H54 (cell line): ENCODE measurements at regions not wholly inside any gene's neighbourhood (a gene's known extent, or its start where the extent isn't known, plus 50 kb on each side); places are given as distances from the start of the nearest gene placed in this dataset.
A peak's percentile ranks its signal among the peaks of the same experiment; 100 is the strongest.

ENCODE experiments used
- DNase-seq: peaks from one replicate; pipeline ENCODE4 v3.0.0; 2011; ENCODE audit warnings: low spot score, mixed read lengths; ENCODE audit not compliant: insufficient read length
- FAIRE-seq: peaks from 3 replicates; lab custom pipeline; 2011; peaks lifted over from hg19 to GRCh38; lab: Jason Lieb, UNC
- POLR2A ChIP-seq: IDR thresholded peaks from 2 replicates; pipeline ENCODE4 v1.6.1; 2011; ENCODE audit warnings: low read depth, mild to moderate bottlenecking, low read length

DNA sequence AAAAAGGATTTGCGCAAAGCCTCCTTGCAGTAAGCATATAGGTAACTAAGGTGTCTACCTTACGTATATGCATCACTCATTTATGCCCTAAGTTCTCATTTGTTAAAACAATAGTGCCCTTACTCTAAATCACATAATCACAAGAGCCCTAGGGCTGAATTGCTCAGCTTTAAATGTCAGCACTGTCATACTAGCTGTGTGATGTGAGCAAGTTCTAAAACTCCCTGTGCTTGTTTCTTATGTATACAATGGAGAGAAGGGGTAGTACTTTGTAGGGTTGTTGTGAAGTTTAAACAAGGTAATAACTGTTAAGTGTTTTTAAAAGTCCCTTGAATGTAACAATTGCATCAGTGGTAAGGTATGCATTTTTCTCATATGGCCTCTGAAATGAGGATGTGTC, 169.5 kb upstream of the DMRT1 start:
- FAIRE-seq (no peak), DNase-seq (no peak)
- no peak for TF ChIP-seq POLR2A

DNA sequence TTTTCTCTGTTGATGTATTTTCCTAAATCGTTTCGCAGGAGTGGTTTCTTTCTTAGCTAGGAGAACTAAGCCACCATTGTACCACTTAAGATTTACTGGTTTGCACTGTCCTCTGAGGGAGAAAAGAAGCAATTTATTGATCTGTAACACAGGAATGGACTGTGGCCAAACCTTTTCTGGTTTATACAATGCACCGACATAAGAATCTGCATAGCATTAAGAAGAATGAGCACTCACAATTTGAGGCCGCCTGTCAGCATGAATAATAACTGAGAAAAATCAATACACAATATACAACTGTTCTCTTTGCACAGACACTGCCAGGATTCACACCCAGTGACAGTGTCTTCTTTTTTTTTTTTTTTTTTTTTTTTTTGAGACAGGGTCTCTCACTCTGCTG, 168.6 kb upstream of the DMRT1 start:
- FAIRE-seq: no peak
- DNase-seq: no peak
- no peak for TF ChIP-seq POLR2A

DNA sequence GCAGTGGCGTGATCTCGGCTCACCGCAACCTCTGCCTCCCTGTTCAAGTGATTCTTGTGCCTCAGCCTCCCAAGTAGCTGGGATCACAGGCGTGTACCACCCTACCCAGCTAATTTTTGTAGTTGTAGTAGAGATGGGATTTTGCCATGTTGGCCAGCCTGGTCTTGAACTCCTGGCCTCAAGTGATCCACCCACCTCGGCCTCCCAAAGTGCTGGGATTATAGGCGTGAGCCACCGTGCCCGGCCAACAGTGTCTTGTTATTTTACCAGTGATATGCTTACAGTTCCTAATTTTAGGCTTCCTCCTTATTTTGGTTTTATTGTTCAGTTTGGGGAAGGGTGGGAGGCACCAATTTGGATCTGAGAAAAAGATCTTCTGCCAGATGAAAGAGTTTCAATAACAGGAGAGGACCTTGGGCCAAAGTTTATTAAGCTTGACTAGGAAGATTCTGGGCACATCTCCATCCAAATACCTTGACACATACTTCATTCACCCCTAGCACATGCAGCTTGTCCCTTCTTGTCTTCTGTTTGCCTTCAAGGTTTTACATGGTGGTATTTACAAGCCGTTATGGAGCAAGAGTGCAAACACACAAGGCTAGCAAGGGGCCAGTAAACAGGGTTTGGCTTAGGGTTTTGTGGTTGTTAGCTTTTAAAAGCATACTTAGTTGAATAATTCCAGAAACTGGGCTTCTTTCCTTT, 168.1 kb upstream of the DMRT1 start:
- DNase-seq (no peak), FAIRE-seq (no peak)
- no peak for TF ChIP-seq POLR2A

DNA sequence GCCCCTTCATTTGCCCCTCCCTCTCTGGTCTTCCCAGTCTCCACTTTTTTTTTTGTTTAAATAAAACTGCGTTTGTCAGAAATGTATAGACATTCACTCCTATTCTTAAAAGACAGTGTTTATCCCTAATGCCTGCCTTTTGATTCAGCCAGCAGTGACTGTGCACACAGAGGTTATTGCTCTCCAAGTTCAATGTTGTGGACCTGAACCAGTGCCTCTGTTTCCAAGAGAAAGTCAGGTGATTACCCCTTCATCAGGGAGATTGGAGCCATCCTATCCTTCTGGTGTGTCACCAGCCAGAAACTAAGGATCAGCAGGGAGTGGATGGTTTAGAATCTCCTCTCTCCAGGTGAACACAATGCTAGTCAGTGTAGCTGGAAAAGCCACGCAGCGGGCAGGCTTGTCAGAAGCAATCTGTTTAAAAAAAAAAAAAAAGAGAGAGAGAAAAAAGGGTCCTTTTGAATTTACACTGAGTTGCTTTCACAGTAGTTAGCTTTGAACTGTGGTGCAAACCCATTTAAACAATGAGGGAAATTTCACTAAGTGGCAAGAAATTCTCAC, 167.5 kb upstream of the DMRT1 start:
- no peak for TF ChIP-seq POLR2A
- DNase-seq (no peak), FAIRE-seq (no peak)

DNA sequence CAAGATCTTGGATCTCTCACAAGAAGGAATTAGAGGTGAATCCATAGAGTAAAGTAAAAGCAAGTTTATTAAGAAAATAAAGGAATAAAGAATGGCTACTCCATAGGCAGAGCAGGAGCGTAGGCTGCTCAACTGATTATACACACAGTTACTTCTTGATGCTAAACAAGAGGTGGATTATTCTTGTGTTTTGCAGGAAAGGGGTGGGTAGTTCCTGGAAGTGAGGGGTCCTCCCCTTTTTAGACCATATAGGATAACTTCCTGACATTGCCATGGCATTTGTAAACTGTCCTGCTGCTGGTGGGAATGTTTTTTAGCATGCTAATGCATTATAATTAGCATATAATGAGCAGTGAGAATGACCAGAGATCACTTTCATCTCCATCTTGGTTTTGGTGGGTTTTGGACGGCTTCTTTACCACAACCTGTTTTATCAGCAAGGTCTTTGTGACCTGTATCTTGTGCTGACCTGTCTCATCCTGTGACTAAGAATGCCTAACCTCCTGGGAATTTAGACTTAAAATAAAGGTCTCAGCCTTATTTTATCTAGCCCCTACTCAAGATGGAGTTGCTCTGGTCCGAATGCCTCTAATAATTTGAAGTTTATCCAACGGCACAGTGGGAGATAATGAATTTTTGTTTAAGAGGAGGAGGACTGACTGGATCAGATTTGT, 165.7 kb upstream of the DMRT1 start:
- FAIRE-seq: no peak
- DNase-seq: no peak
- no peak for TF ChIP-seq POLR2A

DNA sequence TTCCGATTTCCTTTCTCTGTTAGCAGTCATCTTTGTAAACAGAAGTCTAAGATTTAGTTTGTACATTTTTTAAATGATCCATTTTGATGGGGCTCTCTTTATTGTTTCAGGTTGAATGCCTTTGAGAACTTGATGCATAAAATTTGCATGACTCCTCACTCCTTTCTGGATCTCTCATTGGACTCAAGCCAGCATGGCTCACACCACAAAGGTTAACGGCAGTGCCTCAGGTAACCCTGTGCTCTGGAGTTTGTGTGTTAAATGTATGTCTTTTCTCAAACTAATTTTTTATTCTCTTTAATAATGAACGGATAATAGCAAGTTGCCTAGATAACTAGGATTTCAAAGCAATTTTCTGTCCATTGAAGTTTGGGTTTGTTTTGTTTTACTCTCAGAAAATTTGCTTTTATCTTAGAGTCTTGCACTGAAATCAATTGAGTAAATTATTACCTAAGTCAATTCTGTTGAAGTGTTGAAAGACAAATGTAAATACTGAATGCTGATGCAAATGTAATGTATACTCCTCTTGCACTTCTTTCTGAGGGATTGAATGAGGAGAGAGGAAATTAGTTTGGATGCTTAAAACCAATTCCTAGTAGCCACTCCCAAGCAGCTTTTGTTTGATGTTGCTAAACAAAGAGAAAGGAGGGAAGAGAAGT, 164.6 kb upstream of the DMRT1 start:
- no peak for TF ChIP-seq POLR2A
- FAIRE-seq (peak; percentile 74), DNase-seq (no peak)

DNA sequence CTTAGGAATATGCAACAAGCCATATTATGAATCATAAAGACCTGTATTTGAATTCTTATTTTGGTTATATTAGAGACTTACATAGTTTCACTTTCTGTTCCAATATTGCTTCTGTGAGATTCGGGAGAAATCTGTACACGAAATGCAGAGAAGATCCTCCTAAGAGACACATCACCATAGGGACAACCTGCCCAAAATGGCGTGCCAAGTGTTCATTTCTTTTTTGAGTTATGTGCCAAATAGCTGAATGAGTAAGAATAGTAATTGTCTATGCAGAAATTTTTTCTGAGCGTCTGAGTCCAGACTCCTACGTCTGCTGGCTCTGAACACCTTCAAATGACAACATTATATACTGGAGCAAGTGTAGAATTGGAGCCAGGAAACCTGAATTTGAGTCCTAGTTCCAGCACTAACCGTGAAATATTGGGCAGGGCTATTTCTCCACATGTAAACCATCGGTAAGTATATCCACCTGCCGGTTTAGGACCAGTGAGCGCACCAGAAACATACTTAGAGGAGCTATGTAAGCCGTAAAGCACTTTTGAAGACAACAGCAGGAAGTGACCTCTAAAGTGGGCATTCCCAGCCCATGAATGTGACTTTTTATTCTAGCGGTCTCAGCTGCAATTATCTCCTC, 163.9 kb upstream of the DMRT1 start:
- FAIRE-seq: peak; percentile 93
- no peak for DNase-seq
- no peak for TF ChIP-seq POLR2A

DNA sequence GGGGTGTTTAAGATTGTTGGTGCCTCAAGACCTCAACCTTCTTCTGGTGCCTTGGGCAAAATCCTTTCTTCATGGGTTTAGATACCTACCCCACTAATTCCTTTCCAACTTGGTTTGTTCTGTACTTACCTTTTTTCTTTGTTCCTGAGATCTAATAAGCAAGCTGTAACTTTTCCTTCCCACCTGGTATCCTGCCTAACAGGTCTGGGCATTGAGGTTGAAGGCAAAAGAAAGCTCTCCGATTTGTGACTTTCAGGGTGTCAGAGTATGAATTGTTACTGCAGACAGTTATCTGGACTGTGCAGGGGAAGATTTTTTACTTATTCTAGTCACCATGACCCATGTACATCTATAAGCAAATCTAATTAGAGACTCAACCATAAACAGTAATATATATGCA, 162.6 kb upstream of the DMRT1 start:
- TF ChIP-seq POLR2A: no peak
- DNase-seq (no peak), FAIRE-seq (no peak)

DNA sequence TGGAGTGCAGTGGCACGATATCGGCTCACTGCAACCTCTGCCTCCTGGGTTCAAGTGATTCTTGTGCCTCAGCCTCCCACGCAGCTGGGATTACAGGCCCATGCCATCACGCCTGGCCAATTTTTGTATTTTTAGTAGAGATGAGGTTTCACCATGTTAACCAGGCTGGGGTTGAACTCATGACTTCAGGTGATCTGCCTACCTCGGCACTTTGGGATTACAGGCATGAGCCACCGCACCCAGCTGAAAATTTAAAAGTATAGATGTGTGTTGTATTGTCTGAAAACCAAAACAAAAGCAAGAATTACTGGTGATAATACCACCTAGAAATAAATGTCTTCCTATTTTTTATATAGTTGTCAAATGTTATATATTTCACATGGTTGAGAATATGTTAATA, 162.0 kb upstream of the DMRT1 start:
- DNase-seq (no peak), FAIRE-seq (no peak)
- TF ChIP-seq POLR2A: no peak

DNA sequence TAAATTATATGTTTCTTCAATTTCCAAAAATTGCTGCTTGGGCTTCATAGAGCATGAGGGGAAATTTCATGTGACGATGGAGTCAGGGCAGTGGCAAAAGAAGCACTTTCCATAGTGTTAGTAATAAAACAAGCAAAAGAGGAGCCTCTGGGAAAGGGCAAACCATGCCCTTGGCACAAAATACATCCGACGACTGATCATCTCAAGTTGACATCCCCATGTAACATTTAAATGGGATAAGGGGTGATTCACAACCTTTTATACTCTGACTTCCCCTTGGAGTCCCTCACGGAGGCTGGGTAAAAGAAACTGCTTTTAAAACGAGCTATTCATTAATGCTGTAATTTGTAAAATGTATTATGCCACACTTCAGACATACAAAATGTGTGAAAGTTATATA, 161.4 kb upstream of the DMRT1 start:
- DNase-seq (no peak), FAIRE-seq (no peak)
- TF ChIP-seq POLR2A: no peak

DNA sequence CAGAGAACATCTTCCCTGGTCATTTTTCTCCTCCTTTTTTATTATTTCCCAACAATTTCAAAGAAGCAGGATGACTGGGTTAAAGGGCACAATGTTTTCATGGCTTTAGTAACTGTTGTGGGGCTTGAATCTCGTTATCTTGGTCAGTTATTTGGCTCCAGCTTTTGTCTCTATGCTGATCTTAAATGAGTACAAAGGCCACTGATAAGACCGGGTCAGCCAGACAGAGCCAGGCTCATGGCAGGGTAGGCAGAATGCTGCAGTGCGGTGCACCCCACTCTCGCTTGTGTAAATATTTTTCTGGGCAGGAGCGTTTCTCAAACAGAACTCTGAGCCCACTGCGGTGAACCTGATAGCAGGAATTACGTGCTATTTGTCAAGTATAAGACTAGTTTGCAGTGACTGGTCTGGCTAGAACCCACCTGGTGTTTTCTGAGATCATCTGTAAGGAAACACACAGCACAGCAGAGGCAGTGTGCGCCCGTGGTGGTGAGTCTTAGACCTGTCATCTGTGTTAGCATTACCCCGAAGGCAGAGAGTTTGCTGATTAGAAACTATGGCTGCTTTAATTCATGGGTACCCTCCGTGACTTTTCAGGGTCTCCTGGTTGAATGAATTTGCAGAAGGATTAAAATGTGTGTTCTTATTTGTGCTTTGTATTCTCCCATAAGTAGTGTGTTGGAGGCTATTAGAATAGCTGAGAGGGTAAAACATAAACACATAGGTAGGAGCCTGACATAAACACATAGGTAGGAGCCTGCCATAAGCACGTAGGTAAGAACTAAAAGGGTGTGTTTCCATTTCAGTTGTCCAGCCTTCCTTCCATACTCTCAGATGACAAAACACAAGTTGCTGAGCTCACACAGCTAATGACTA, 158.6 kb upstream of the DMRT1 start:
- DNase-seq: no peak
- no peak for TF ChIP-seq POLR2A
- peak; percentile 92 for FAIRE-seq

DNA sequence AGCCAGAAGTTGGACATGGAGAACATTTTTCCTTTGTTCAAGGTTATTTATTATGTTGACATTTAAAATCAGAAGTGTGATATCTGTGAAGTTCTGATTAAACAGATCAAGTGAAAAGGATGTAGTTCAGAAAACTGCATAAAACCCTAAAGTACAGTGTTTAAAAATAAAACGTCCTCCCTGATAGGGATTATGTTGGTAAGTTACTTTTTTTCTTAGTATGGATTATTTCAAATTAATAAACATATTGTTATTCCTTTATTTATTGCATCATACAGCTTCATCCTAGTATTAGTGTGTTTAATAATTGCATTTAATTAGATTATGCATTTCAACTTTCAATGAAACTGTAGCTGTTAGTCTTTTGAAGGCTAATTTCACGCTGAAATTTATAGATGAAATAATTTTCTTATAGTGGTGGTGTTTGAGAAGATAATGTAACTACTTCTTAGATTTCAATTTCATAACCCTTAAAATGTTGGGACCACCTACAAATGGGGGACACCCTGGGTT, 157.9 kb upstream of the DMRT1 start:
- TF ChIP-seq POLR2A: no peak
- DNase-seq (no peak), FAIRE-seq (no peak)
